Gastrocnemius medialis (tissue), 4 donors: ENCODE measurements at regions not wholly inside any gene's neighbourhood (a gene's known extent, or its start where the extent isn't known, plus 50 kb on each side); places are given as distances from the start of the nearest gene placed in this dataset.

ENCODE experiments used
- ATAC-seq, 2 donors: fragments of 150-250 bp; one replicate each; pipeline ENCODE4 v1.9.1; 2016
- DNase-seq, 2 donors: peaks; one replicate each; pipeline ENCODE4 v3.0.0-alpha.2; 2019
- H3K27ac ChIP-seq, 4 donors: fragments of 200-600 bp; sonication (generic); 1 replicate in 1 of 4; 2 replicates in 3 of 4; pipeline ENCODE4 v1.5.1; 2016 to 2018; ENCODE audit warnings: mild to moderate bottlenecking in 2 of 4, moderate library complexity in 1 of 4
- H3K27me3 ChIP-seq, 3 donors: fragments of 200-600 bp; sonication (generic) in 2 of 3; 1 replicate in 1 of 3; 2 replicates in 2 of 3; pipeline versions ENCODE4 v1.5.1 to v1.6.0; 2016 to 2019; ENCODE audit warnings: mild to moderate bottlenecking in 1 of 3, moderate library complexity in 1 of 3
- H3K36me3 ChIP-seq, 2 donors: fragments of 200-600 bp; sonication (generic) in 1 of 2; one replicate each; pipeline ENCODE4 v1.5.1; 2017 to 2018
- H3K4me1 ChIP-seq, 2 donors: fragments of 200-600 bp; sonication (generic) in 1 of 2; one replicate each; pipeline ENCODE4 v1.5.1; 2016 to 2017; ENCODE audit warnings: mild to moderate bottlenecking in 2 of 2
- H3K4me3 ChIP-seq, 4 donors: fragments of 200-600 bp; sonication (generic) in 3 of 4; 1 replicate in 1 of 4; 2 replicates in 3 of 4; pipeline ENCODE4 v1.5.1; 2016 to 2019; ENCODE audit warnings: mild to moderate bottlenecking in 2 of 4
- H3K9me3 ChIP-seq, 3 donors: fragments of 200-600 bp; sonication (generic) in 2 of 3; 1 replicate in 1 of 3; 2 replicates in 2 of 3; pipeline ENCODE4 v1.5.1; 2016 to 2019
- POLR2A ChIP-seq, 2 donors: fragments of 450-650 bp; IDR thresholded peaks; one replicate each; pipeline ENCODE4 v1.6.1; 2017; ENCODE audit warnings: antibody characterized with exemption in 2 of 2, mild to moderate bottlenecking in 2 of 2, moderate library complexity in 2 of 2
- in situ Hi-C, 4 donors: fragments of 200-750 bp; cut with MboI; loops; one replicate each; pipeline versions ENCODE4 v1.15.0 to v1.8.0; 2017; ENCODE audit warnings: low sequenced_read_pairs in 4 of 4
- intact Hi-C: fragments of 100-400 bp; cut with DNase I; formaldehyde crosslinking; loops from one replicate; pipeline ENCODE4 v1.15.1; 2023; ENCODE audit warnings: low total_unique reads
- TF ChIP-seq, protein P1 (sequence below), 5 experiments: fragments of 450-650 bp in 3 of 5; fragments of 200-600 bp in 2 of 5; sonication (generic) in 2 of 5; IDR thresholded peaks in 4 of 5; conservative IDR thresholded peaks in 1 of 5; 1 replicate in 4 of 5; 2 replicates in 1 of 5; pipeline ENCODE4 v1.5.1; 2016 to 2019; ENCODE audit warnings: antibody characterized with exemption in 5 of 5, mild to moderate bottlenecking in 3 of 5, moderate library complexity in 3 of 5

DNA sequence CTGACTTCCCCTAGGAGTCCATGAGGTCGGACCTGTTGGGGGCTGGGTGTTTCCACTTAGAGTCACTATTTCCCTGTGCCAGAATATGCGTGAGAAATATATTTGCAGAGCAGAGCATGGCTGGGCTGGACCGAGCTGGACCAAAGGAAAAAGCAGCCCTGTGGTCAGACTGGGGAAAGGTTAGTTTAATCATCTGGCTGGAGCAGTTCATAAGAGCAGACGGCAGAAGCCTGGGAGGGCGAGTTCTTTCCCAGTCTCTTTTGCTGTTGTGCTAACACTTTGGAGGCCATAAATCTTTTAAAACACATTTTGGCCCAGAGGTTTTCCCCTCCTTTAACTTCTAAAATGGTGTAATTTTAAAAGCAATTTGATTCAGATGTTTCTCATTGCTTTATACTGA lies 66.5 kb downstream of the GLI2 start:
- peaks cover 7 to 15% of the 10 kb centered on the region in 2 donors for H3K4me1 ChIP-seq
- in situ Hi-C loops = no loop called here
- TF ChIP-seq, protein P1, sequence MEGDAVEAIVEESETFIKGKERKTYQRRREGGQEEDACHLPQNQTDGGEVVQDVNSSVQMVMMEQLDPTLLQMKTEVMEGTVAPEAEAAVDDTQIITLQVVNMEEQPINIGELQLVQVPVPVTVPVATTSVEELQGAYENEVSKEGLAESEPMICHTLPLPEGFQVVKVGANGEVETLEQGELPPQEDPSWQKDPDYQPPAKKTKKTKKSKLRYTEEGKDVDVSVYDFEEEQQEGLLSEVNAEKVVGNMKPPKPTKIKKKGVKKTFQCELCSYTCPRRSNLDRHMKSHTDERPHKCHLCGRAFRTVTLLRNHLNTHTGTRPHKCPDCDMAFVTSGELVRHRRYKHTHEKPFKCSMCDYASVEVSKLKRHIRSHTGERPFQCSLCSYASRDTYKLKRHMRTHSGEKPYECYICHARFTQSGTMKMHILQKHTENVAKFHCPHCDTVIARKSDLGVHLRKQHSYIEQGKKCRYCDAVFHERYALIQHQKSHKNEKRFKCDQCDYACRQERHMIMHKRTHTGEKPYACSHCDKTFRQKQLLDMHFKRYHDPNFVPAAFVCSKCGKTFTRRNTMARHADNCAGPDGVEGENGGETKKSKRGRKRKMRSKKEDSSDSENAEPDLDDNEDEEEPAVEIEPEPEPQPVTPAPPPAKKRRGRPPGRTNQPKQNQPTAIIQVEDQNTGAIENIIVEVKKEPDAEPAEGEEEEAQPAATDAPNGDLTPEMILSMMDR (IDR thresholded peaks at IDR 0.05 in 4 of 5, conservative IDR thresholded peaks at IDR 0.05 in 1 of 5) = no peak
- TF ChIP-seq POLR2A (IDR thresholded peaks at IDR 0.05) = no peak
- no peaks in the 10 kb centered on the region for H3K27me3 ChIP-seq
- DNase-seq = no peak
- H3K9me3 ChIP-seq = no peaks in the 10 kb centered on the region
- H3K4me3 ChIP-seq = no peak overlapping the region
- no peak for ATAC-seq
- no peaks in the 10 kb centered on the region for H3K36me3 ChIP-seq
- intact Hi-C loops = no loop called here
- H3K27ac ChIP-seq = no peak overlapping the region

DNA sequence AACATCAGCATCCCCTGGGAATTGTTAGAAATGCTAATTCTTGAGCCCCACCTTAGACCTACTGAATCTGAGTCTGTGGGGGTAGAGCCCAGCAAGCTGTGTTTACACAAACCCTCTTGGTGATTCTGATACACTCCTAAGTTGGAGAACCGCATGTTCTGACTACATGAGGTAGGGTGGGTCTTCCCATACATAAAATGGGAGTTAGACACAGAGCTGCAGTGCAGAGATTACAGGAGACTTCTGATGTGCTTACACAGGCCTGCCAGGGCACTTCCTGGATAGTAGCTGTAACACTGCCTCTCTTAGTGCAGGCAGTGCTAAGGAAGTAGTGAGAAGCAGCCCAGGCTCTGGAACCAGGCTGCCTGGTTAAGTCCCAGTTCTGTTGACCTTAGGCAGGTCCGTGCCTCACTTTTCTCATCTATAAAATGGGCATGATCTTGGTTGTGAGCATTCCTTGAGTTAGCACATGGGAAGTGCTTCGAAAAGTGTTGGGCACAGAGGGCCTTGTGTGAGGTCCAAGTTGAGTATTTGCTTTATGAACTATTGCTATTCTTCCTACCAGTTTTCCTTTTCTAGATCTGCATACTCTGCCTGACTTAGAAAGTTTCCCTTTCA lies 67.3 kb downstream of the GLI2 start:
- no peaks in the 10 kb centered on the region for H3K9me3 ChIP-seq

DNA sequence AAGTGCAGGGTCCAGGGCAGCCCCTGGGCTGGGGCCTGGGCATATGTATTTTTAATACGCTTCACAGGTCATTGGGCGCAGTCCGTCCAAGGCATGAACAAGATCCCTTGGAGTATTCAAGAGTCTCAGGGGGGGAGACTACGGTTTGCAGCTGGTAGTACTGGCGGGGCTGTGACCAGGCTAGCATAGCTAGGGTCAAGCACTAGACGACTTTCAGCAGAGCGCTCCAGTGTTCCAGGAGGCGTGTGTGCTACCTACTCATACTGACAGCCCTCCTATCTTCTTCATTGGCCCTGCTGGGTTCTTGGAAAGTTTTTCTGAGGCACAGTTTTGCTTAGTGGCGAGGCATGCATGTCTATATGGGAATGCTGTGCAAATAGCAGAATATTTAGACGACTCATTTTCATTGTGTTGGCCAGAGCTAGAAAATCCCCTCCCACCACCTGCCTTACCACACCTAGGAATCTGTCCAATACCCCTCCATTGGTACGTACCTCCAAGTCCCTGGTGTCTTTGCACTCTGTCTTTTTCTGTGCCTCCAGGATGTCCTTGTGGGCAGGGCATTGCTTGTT lies 68.2 kb downstream of the GLI2 start:
- no peak for ATAC-seq
- in situ Hi-C loops = no loop called here
- H3K27ac ChIP-seq = no peak overlapping the region

More for the DNA sequence above, 67.3 kb downstream of the GLI2 start:
- no peaks in the 10 kb centered on the region for H3K27me3 ChIP-seq
- peaks cover 7 to 11% of the 10 kb centered on the region in 2 donors for H3K4me1 ChIP-seq
- TF ChIP-seq, protein P1 (IDR thresholded peaks at IDR 0.05 in 4 of 5, conservative IDR thresholded peaks at IDR 0.05 in 1 of 5) = no peak
- no peak for TF ChIP-seq POLR2A (IDR thresholded peaks at IDR 0.05)
- in situ Hi-C loops = no loop called here
- intact Hi-C loops = no loop called here
- no peak for ATAC-seq
- H3K36me3 ChIP-seq = no peaks in the 10 kb centered on the region
- no peak overlapping the region for H3K4me3 ChIP-seq
- DNase-seq = no peak
- no peak overlapping the region for H3K27ac ChIP-seq

DNA sequence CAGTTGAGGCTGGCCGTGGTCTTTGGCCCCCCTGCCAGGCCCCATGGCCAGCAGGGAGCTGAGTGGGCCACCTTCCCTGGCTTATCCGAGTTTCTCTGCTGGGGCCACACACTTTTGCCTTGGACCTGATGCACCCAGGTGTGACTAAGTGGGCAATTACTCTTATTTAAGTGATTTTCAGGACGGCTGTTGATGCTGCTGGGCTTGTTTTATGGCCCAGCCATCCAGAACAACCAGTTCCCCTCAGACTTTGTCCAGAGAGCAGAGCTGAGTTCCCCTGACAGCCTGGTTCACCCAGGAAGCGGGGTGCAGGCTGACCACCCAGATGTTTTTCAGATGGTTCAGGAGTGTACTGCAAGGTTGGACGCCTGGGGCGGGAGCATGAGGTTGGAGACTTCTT lies 68.8 kb downstream of the GLI2 start:
- H3K4me3 ChIP-seq = no peak overlapping the region
- peaks cover 7 to 9% of the 10 kb centered on the region in 2 donors for H3K4me1 ChIP-seq
- no peak for ATAC-seq
- H3K27me3 ChIP-seq = no peaks in the 10 kb centered on the region
- H3K36me3 ChIP-seq = no peaks in the 10 kb centered on the region
- TF ChIP-seq POLR2A (IDR thresholded peaks at IDR 0.05) = no peak
- TF ChIP-seq, protein P1 (IDR thresholded peaks at IDR 0.05 in 4 of 5, conservative IDR thresholded peaks at IDR 0.05 in 1 of 5) = no peak
- no peak overlapping the region for H3K27ac ChIP-seq
- in situ Hi-C loops = no loop called here
- intact Hi-C loops = no loop called here
- DNase-seq = no peak
- H3K9me3 ChIP-seq = no peaks in the 10 kb centered on the region

More for the DNA sequence above, 68.2 kb downstream of the GLI2 start:
- Histone ChIP-seq H3K9me3 (no peaks in the 10 kb centered on the region), H3K27me3 (no peaks in the 10 kb centered on the region), H3K36me3 (no peaks in the 10 kb centered on the region), H3K4me1 (peaks cover 7 to 9% of the 10 kb centered on the region in 2 donors), H3K4me3 (no peak overlapping the region)
- intact Hi-C loops = no loop called here
- no peak for TF ChIP-seq POLR2A (IDR thresholded peaks at IDR 0.05)
- TF ChIP-seq, protein P1 (IDR thresholded peaks at IDR 0.05 in 4 of 5, conservative IDR thresholded peaks at IDR 0.05 in 1 of 5) = no peak
- DNase-seq = no peak
